ENCODE measurements at regions not wholly inside any gene's neighbourhood (a gene's known extent, or its start where the extent isn't known, plus 50 kb on each side); places are given as distances from the start of the nearest gene placed in this dataset.

DNA sequence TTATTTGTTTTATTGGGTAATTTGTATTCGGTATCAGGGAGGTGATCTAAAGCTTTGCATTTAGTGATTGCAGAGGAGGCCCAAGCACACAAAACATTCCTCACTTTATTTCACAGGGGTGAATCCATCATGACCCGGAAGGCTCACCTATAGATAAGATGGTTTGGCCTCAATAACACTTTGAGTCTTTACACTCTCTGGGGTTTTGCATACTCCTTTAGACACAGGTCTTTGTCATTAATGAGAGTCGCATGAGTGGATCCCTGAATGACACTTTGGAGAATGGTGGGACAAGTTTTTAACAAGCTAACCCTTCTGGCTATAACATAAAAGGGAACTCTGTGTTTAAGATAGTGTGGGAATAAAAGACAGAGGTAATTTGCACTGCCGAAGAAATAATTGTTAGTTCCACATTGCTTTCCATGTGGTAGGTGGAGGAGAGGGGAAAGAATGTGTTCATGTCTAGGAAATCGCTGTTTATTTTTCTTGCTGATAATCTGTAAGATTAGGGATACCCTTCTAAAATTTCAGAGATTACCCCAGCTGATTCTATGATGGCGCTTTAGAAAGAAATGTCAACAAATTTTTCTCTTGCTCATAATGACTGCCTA is 455.8 kb downstream of the TFEC start:
- Histone ChIP-seq H3K4me3 (no peak overlapping the region), H3K27me3 (no peaks in the 10 kb centered on the region), H3K27ac (no peak overlapping the region), H3K36me3 (replicated peaks in 1 of 2) (no peaks in the 10 kb centered on the region), H3K9me3 (replicated peaks in 1 of 3) (no peaks in the 10 kb centered on the region), H3K4me1 (replicated peaks in 1 of 2) (no peaks in the 10 kb centered on the region)
- TF ChIP-seq, protein P1, sequence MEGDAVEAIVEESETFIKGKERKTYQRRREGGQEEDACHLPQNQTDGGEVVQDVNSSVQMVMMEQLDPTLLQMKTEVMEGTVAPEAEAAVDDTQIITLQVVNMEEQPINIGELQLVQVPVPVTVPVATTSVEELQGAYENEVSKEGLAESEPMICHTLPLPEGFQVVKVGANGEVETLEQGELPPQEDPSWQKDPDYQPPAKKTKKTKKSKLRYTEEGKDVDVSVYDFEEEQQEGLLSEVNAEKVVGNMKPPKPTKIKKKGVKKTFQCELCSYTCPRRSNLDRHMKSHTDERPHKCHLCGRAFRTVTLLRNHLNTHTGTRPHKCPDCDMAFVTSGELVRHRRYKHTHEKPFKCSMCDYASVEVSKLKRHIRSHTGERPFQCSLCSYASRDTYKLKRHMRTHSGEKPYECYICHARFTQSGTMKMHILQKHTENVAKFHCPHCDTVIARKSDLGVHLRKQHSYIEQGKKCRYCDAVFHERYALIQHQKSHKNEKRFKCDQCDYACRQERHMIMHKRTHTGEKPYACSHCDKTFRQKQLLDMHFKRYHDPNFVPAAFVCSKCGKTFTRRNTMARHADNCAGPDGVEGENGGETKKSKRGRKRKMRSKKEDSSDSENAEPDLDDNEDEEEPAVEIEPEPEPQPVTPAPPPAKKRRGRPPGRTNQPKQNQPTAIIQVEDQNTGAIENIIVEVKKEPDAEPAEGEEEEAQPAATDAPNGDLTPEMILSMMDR (IDR thresholded peaks at IDR 0.05): no peak
- no peak for TF ChIP-seq POLR2A (IDR thresholded peaks at IDR 0.05)
- DNase-seq: no peak
- intact Hi-C loops (cut with DNase I): no loop called here
- 69 to 81% (median 76%) methylated on average over 6 of the region's 6 CpGs for WGBS, 4 donors

DNA sequence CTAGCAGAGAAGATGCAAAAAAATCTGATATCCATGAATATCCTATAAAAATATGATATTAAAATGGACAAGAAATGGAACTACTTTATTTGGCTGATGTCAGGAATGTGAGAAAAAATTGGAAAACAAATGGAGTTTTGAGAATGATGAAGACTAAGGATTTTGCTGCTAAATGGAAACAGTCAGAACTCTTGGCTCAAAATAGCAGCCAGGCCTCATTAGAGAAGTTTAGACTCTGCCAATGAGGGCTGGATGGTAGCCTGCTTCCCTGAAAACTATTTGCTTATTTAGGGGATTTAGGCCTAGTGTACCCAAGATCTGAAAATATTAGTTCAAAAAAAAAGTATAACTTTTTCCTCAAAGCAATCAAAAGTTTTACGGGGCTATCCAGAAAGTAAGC is 458.5 kb downstream of the TFEC start:
- Histone ChIP-seq H3K4me3 (no peak overlapping the region), H3K27me3 (no peaks in the 10 kb centered on the region), H3K36me3 (replicated peaks in 1 of 2) (no peaks in the 10 kb centered on the region), H3K9me3 (replicated peaks in 1 of 3) (no peaks in the 10 kb centered on the region), H3K4me1 (replicated peaks in 1 of 2) (no peaks in the 10 kb centered on the region), H3K27ac (no peak overlapping the region)
- DNase-seq: no peak
- WGBS, 4 donors: 84 to 94% (median 88%) methylated on average over 1 of the region's 1 CpG
- TF ChIP-seq, protein P1 (IDR thresholded peaks at IDR 0.05): no peak
- TF ChIP-seq POLR2A (IDR thresholded peaks at IDR 0.05): no peak
- intact Hi-C loops (cut with DNase I): no loop called here

GRCh38 chr7:115561335-115562110 is 469.0 kb downstream of the TFEC start:
- 80 to 84% (median 83%) methylated on average over 9 of the region's 9 CpGs for WGBS, 4 donors
- TF ChIP-seq POLR2A (IDR thresholded peaks at IDR 0.05): no peak
- TF ChIP-seq, protein P1 (IDR thresholded peaks at IDR 0.05): no peak
- H3K27me3 ChIP-seq: no peaks in the 10 kb centered on the region
- H3K9me3 ChIP-seq (replicated peaks in 1 of 3): no peaks in the 10 kb centered on the region
- H3K36me3 ChIP-seq (replicated peaks in 1 of 2): no peaks in the 10 kb centered on the region
- intact Hi-C loops (cut with DNase I): no loop called here
- no peak for DNase-seq
- no peaks in the 10 kb centered on the region for H3K4me1 ChIP-seq (replicated peaks in 1 of 2)
- no peak overlapping the region for H3K27ac ChIP-seq
- H3K4me3 ChIP-seq: no peak overlapping the region

- Histone ChIP-seq H3K27ac (no peak overlapping the region), H3K4me1 (replicated peaks in 1 of 2) (no peaks in the 10 kb centered on the region), H3K36me3 (replicated peaks in 1 of 2) (no peaks in the 10 kb centered on the region), H3K4me3 (no peak overlapping the region), H3K27me3 (no peaks in the 10 kb centered on the region), H3K9me3 (replicated peaks in 1 of 3) (no peaks in the 10 kb centered on the region)
- 65 to 86% (median 73%) methylated on average over 1 of the region's 1 CpG for WGBS, 4 donors
- intact Hi-C loops (cut with DNase I): no loop called here
- DNase-seq: no peak
- TF ChIP-seq POLR2A (IDR thresholded peaks at IDR 0.05): no peak
- TF ChIP-seq, protein P1 (IDR thresholded peaks at IDR 0.05): no peak
Observed at GRCh38 chr7:115559877-115560276, 470.7 kb downstream of the TFEC start.
